ENCODE measurements at regions not wholly inside any gene's neighbourhood (a gene's known extent, or its start where the extent isn't known, plus 50 kb on each side); places are given as distances from the start of the nearest gene placed in this dataset.

DNA sequence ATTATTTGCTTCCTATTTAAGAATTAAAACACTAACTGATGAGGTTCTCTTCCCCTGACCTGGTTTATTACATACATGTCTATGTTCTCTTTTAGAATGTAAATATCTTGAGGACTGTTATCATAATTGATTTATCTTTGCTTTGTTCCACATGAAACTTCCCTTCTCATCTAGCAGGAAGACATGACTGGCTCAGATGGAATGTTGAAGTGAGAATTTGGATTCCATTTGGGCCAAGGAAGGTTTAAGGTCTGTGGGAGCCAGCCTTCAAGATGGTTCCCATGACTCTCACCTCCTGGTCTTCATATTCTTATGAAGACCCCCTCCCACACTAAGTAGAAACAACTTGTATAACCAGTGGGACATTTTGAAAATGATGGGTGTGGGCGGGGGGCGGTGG lies 222.2 kb upstream of the GADL1 start:
- TF ChIP-seq CTCF (optimal IDR thresholded peaks at IDR 0.05 in 1 of 3, IDR thresholded peaks at IDR 0.05 in 1 of 3, conservative IDR thresholded peaks at IDR 0.05 in 1 of 3; ENCODE audit: extremely low read depth in 1 of 3, insufficient read depth in 2 of 3, low read length in 3 of 3) (no peak), EZH2 (IDR thresholded peaks at IDR 0.05; ENCODE audit: low read length) (no peak)

All from keratinocyte (primary cell).